A172 (cell line): ENCODE measurements at regions not wholly inside any gene's neighbourhood (a gene's known extent, or its start where the extent isn't known, plus 50 kb on each side); places are given as distances from the start of the nearest gene placed in this dataset.

Experiments used
- DNase-seq: peaks from one replicate; pipeline ENCODE4 v3.0.0-alpha.2; 2015; ENCODE audit warnings: low spot score

DNA sequence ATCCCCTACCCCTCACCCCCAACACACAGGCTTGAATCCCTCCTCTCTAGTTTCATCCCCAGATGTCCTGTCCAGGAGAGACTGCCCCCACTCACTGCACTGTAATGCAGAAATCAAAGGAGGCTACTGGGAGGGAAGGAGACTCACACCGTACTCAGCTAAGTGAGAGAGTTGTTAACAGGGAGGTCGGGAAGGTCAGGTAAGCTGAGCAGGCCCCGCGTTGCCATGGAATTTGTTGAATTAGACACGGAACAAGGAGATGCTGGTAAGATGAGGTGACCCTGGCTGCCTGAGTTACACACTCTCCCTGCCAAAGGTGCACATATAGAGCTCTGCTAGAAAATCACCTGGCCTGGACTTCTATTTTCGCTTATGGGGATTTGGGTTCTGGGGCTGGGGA is 197.9 kb downstream of the NXPE2 start:
- no peak for DNase-seq

DNA sequence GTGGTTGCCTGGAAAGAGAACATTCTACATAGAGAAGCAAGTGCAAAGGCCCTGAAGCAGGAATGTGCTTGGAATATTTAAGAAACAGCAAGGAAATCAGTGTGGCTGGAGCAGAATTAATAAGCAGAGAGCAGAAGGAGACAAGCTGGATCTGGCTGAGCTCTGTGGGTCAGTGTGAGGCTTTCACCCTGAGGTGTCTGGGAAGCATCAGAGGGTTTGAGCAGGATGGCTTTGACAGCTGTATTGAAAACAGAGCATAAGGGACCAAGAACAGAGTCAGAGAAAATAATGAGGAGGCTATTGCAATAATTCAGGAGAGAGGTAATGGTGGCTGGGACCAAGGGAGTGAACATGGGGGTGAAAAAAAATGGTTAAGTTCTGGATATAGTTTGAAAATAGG is 199.6 kb downstream of the NXPE2 start:
- no peak for DNase-seq

DNA sequence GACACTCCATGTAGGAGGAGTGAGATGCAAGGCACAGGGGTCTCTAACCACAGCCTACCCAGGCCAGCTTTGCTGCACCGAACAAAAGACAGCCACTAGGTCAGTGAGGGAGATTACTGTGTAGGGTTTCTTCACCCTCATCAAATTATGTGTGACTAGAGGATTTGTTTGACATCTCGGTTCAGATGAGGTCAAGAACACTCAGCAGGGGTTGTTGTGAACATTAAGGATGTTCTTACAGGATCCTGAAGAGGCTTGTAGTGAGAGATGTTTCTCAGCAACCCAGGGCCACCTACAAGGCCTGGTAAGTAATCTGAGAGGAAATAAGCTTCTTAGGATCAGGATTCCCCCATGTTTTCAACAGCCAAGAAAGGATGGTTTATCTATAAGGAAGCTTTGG is 202.1 kb downstream of the NXPE2 start:
- DNase-seq, result no peak

GRCh38 chr11:114883472-114883871 is 205.1 kb downstream of the NXPE2 start:
- no peak for DNase-seq

- no peak for DNase-seq
Observed at GRCh38 chr11:114886644-114887265, 208.4 kb downstream of the NXPE2 start.

DNA sequence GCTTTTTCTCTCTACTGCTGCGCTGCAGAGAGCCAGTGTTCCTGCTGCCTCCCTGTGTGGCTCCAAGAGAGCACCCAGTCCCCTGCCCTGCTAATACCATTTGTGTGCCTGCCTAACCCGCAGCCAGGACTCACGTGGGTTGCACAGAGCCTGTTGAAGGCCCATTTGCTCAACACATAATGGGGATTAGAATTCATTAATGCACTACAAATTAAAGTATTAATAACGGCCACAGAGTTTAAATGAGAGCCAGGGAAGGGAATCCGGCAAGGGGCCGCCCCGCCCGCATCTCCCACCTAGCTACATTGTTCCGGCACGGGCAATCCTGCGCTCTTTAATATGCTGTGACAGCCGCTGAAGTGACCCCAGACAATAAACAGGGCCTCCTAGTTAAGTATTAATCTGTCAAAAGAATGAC is 211.3 kb downstream of the NXPE2 start:
- DNase-seq, result no peak

- no peak for DNase-seq
Observed at GRCh38 chr11:114890038-114890437, 211.7 kb downstream of the NXPE2 start.

DNA sequence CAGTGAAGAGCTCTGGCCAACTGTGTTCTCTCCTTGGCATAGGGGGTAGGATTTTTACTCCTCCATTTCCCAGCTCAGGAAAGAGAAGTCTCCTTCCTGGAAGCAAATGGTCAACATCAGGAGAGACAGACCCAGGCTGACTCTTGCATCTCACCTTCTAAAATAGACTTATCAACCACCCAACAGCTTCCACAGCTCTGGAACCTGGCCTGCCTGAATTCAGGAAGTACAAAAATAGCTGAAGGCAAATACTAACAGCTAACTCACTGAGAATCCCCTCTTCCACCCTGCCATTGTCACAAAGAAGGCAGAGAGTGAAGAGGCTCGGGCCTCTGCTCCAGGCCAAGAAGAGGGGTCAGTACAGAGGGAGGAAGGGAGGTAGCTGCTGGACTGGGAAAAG is 213.6 kb downstream of the NXPE2 start:
- DNase-seq, result no peak

DNA sequence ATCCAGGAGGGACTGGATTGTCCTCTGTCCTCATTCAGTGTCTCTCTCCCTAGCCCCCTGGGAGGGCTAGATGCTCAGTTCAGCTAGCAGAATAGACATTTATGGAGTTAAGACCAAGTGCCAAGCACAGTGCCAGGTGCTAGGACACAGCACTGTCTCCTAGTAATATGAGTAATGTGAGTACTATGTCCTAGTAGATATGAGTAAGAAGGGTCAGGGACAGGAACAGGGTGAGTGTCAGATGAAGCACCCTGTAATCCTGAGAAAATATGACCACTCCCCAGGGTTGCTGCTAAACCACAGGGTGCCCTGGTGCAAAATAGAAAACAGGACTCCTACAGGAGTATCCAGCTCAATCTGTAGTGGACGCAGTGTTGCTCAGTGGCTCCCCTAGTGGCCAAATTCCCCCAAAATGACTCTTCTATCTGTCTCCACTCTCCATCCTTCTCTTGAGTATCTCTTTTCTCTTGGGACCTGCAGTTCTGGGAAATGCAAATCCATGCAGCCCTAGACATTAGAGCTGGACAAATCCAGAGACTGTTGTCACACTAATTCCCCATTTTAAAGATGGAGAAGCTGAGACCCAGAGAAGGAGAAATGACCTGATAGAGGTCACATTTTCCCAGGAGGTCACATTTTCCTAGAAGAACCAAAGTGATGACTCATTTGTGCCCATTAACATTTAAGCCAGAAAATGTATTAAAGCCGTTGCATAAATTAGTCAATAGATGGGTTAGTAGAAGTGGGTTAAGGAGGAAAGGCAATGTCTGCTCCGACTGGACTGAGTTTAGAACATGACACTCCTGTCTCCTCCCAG is 214.3 kb downstream of the NXPE2 start:
- DNase-seq, result no peak

DNA sequence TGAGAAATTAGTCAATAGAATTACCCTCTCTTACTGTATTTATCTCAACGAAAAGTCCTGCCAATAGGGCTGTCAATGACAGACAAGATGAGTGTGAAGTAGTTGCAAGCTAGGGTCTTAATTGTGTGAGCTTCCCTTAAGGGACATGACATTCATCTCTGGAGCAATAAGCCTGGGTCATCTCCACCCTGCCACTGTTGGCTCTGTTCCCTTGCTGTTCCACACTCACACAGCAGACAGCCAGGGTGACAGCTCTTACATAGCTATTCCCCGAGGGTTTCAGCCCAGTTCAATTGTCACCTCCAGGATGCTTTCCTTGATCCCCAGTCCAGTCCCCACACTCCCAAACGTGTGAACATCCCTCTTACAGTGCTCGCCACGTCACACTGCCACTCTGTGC is 215.0 kb downstream of the NXPE2 start:
- DNase-seq, result no peak

DNA sequence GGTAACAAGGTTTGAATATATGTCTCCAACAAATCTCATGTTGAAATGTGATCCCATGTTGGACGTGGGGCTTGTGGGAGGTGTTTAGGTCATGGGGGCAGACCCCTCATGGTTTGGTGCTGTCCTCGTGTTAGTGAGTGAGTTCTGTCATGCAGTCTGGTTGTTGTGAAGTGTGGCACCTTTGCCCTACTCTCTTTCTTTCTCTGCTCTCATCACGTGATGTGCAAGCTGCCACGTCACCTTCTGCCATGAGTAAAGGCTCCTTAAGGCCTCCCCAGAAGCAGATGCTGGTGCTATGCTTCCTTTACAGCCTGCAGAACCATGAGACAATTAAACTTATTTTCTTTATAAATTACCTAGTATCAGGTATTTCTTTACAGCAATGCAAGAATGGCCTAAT is 218.3 kb downstream of the NXPE2 start:
- DNase-seq, result no peak

- DNase-seq, result no peak
Observed at GRCh38 chr11:114909866-114910265, 231.5 kb downstream of the NXPE2 start.

DNA sequence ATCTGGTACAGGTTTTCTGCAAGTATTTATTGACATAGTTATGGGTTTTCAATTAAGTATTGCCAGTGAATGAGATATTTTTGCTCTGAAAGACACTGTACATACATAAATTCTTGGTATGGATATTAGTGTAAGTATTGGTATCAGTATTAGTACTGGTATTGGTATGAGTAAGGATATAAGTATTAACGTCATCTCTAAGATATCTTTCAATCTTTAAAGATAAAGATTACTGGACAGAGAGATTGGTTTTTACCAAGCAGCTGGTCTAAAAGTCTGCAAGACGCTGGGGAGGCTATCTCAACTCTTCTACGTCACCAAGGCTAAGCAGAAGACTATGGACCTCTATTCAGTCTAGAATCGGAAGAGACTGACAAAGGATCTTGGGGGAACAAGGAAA is 234.5 kb downstream of the NXPE2 start:
- DNase-seq, result no peak

GRCh38 chr11:114914231-114915005 is 236.1 kb downstream of the NXPE2 start:
- no peak for DNase-seq

- no peak for DNase-seq
Observed at GRCh38 chr11:114915871-114916805, 237.8 kb downstream of the NXPE2 start.

DNA sequence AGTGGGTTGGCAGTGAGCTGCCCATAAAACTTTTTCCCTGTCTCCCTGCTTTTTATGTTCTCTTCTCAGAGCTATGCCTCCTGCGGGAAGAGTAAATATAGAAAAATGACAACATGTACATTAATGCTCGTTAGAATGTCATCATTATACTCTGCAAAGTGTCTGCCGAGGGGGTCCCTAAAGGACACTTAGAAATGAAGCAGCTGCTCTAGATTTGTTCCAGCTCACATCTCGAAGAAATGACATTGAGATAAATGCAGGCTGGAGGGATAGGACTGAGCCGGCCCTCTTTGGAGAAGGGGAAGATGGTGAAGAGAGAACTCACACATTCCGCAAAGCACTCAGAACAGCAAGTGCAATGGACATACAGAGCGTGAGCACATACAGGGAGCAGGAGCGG is 240.0 kb downstream of the NXPE2 start:
- DNase-seq, result no peak

DNA sequence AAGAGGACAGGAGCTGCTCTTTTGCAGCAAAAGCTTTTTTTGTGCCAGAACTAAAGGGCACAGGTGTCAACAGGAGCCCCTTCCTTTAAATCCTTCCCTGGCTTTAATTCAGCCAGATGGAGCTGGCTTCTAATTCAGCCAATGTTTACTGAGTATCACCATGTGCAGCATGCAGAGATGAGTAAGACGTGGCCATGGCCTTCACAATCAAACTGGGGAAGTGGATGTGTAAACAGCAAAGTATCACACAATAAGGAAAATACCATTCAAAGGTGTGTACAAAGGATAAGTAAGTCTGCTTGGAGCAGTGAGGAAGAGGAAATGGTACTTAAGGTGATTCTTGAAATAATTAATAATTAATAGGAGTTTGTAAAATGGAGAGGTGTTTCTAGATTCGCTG is 243.4 kb downstream of the NXPE2 start:
- DNase-seq, result no peak

DNA sequence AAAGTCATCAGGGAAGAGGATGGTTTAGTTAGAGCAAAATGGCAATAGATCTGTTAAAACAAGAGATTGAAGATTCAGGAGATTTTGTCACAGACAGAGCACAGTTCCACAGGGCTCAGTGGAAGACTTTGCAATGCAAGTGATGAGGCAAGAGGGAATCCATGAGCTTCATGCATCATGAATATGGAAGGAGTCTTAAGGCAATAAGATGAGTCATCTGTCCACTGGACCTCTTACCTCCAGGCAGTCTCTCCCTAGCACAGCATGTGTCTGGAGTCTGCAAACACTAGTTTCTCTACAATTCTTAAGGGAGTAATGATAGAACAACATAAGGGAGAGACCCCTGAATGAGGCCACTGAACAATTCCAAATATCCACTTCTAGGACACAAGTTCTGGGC is 245.7 kb downstream of the NXPE2 start:
- DNase-seq, result no peak

GRCh38 chr11:114925591-114925990 is 247.3 kb downstream of the NXPE2 start:
- no peak for DNase-seq

- no peak for DNase-seq
Observed at GRCh38 chr11:114928260-114928870, 250.0 kb downstream of the NXPE2 start.

- DNase-seq, result no peak
Observed at GRCh38 chr11:114929351-114930000, 251.1 kb downstream of the NXPE2 start.
